Ishikawa (cell line): ENCODE measurements at regions not wholly inside any gene's neighbourhood (a gene's known extent, or its start where the extent isn't known, plus 50 kb on each side); places are given as distances from the start of the nearest gene placed in this dataset.

Experiments
- CEBPB ChIP-seq: IDR thresholded peaks from 2 replicates; pipeline ENCODE4 v1.6.1; 2012
- EP300 ChIP-seq: IDR thresholded peaks from 2 replicates; pipeline ENCODE4 v1.6.1; 2012; ENCODE audit warnings: borderline replicate concordance
- RAD21 ChIP-seq: IDR thresholded peaks from 2 replicates; pipeline ENCODE4 v1.6.1; 2012; ENCODE audit warnings: low read depth
- TAF1 ChIP-seq: IDR thresholded peaks from 2 replicates; pipeline ENCODE4 v1.6.1; 2012; ENCODE audit warnings: low read depth, mild to moderate bottlenecking
- TF ChIP-seq, protein P1 (sequence below): IDR thresholded peaks from 2 replicates; pipeline ENCODE4 v1.6.1; 2012
- TF ChIP-seq, protein P2 (sequence below): IDR thresholded peaks from 2 replicates; pipeline ENCODE4 v1.6.1; 2012
- TF ChIP-seq, protein P3 (sequence below): IDR thresholded peaks from 2 replicates; pipeline ENCODE4 v1.6.1; 2012; ENCODE audit warnings: low read depth, mild to moderate bottlenecking

DNA sequence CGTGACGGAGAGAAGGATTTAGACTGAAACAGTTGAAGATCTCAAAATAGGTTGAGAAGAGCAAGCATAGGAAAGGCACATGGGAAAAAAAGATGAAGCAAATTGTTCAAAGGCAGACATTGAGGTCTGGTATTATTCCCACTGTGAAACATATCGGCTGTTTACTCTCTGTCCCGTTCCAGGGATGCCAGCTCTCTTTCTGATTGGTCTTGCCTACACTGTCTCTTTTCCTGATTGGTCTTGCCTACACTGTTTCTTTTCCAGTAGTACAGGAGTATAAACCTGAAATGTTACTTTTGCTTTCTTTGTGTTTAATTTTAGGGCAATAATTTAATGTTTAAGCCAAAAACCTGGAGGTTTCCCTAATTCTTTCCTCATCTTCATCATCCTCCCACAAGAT is 226.5 kb upstream of the MCHR2 start:
- TF ChIP-seq TAF1 (no peak), CEBPB (no peak), RAD21 (no peak), EP300 (no peak)
- TF ChIP-seq, protein P1, sequence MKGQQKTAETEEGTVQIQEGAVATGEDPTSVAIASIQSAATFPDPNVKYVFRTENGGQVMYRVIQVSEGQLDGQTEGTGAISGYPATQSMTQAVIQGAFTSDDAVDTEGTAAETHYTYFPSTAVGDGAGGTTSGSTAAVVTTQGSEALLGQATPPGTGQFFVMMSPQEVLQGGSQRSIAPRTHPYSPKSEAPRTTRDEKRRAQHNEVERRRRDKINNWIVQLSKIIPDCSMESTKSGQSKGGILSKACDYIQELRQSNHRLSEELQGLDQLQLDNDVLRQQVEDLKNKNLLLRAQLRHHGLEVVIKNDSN = no peak
- TF ChIP-seq, protein P2, sequence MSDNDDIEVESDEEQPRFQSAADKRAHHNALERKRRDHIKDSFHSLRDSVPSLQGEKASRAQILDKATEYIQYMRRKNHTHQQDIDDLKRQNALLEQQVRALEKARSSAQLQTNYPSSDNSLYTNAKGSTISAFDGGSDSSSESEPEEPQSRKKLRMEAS = no peak
- TF ChIP-seq, protein P3, sequence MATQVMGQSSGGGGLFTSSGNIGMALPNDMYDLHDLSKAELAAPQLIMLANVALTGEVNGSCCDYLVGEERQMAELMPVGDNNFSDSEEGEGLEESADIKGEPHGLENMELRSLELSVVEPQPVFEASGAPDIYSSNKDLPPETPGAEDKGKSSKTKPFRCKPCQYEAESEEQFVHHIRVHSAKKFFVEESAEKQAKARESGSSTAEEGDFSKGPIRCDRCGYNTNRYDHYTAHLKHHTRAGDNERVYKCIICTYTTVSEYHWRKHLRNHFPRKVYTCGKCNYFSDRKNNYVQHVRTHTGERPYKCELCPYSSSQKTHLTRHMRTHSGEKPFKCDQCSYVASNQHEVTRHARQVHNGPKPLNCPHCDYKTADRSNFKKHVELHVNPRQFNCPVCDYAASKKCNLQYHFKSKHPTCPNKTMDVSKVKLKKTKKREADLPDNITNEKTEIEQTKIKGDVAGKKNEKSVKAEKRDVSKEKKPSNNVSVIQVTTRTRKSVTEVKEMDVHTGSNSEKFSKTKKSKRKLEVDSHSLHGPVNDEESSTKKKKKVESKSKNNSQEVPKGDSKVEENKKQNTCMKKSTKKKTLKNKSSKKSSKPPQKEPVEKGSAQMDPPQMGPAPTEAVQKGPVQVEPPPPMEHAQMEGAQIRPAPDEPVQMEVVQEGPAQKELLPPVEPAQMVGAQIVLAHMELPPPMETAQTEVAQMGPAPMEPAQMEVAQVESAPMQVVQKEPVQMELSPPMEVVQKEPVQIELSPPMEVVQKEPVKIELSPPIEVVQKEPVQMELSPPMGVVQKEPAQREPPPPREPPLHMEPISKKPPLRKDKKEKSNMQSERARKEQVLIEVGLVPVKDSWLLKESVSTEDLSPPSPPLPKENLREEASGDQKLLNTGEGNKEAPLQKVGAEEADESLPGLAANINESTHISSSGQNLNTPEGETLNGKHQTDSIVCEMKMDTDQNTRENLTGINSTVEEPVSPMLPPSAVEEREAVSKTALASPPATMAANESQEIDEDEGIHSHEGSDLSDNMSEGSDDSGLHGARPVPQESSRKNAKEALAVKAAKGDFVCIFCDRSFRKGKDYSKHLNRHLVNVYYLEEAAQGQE = no peak
